Hematopoietic multipotent progenitor cell treated with erythropoietin and hydrocortisone succinate and interleukin-3 and kit ligand, for 15 days (in vitro differentiated cells): ENCODE measurements at regions not wholly inside any gene's neighbourhood (a gene's known extent, or its start where the extent isn't known, plus 50 kb on each side); places are given as distances from the start of the nearest gene placed in this dataset.
"Not testable (repeated sequence)": the region's sequence is repeated elsewhere in the genome, so short reads cannot be mapped to it uniquely, and the experiment has no call there.

ENCODE experiments used
- DNase-seq: peaks from one replicate; pipeline ENCODE4 v3.0.0-alpha.2; 2015; ENCODE audit warnings: low spot score

GRCh38 chr12:73529231-73529630 lies 1008.4 kb upstream of the ATXN7L3B start:
- DNase-seq: no peak

GRCh38 chr12:73529954-73530353 lies 1007.7 kb upstream of the ATXN7L3B start:
- no peak for DNase-seq

GRCh38 chr12:73531752-73532151 lies 1005.9 kb upstream of the ATXN7L3B start:
- no peak for DNase-seq

GRCh38 chr12:73547421-73547820 lies 990.2 kb upstream of the ATXN7L3B start:
- DNase-seq: no peak

GRCh38 chr12:73585136-73585535 lies 952.5 kb upstream of the ATXN7L3B start:
- no peak for DNase-seq

GRCh38 chr12:73589220-73589619 lies 948.4 kb upstream of the ATXN7L3B start:
- no peak for DNase-seq

- no peak for DNase-seq
Observed at GRCh38 chr12:73598626-73599025, 939.0 kb upstream of the ATXN7L3B start.

- DNase-seq: no peak
Observed at GRCh38 chr12:73599268-73599667, 938.4 kb upstream of the ATXN7L3B start.

DNA sequence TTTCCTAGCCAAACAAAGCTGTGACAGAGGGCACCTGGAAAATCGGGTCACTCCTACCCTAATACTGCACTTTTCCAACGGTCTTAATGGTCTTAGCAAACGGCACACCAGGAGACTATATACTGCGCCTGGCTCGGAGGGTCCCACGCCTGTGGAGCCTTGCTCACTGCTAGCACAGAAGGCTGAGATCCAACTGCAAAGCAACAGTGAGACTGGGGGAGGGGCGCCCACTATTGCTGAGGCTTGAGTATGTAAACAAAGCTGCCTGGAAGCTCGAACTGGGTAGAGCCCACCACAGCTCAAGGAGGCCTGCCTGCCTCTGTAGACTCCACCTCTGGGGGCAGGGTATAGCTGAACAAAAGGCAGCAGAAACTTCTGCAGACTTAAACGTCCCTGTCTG lies 931.7 kb upstream of the ATXN7L3B start:
- DNase-seq: not testable (repeated sequence)

- no peak for DNase-seq
Observed at GRCh38 chr12:73612551-73612950, 925.1 kb upstream of the ATXN7L3B start.

GRCh38 chr12:73623421-73623820 lies 914.2 kb upstream of the ATXN7L3B start:
- DNase-seq: no peak

DNA sequence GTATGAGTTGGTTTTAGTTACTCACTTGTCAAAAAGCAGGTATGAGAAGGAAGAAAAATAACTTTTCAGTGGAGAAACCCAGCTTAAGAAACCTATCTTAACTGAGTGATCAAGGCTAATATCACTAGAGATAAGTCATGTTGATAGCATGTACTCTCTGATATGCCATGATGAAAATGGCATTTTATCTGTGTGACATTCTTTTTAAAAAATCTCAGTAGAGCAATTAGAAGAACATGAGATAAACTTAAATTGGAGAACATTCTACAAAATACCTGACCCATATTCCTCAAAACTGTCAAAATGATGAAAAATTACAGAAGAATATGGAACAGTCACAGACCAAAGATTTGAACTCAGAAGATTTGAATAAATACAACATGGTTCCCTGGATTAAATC lies 912.4 kb upstream of the ATXN7L3B start:
- no peak for DNase-seq

- DNase-seq: no peak
Observed at GRCh38 chr12:73629171-73629570, 908.5 kb upstream of the ATXN7L3B start.

GRCh38 chr12:73629893-73630831 lies 907.5 kb upstream of the ATXN7L3B start:
- no peak for DNase-seq

DNA sequence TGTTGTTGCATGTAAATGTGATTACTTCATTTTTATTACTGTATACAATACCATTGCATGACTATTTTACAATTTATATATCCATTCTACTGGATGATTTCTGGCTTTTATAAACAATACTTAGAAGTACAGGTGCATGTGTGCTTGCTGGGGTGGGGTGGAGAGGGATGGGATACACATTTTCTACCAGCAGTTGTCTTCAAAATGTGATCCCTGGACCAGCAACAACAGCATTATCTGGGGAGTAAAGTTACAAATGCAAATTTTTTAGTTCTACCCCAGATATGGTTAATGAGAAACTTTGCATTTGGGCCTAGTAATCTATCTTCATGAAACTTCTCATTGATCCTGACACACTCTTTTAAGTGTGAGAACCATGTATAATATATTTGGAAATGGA lies 905.4 kb upstream of the ATXN7L3B start:
- DNase-seq: no peak

DNA sequence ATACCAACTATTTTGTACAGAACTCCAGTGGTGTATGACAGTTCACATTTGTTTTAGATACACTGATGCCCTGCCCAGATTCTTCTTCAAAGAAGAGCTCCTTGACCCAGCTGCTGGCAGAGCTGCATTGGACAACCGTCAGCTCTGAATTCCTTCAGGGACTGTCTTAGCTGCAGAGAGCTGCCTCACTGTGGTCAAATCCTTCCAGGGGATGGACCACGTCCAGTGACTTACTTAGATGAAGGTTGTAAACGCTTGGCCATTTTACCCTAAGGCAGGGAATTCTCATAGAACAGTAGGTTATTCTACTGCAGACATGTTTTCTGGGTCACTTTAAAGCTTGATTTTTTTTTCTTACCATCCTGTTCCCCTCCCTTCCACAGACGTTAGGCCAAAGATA lies 905.0 kb upstream of the ATXN7L3B start:
- no peak for DNase-seq

GRCh38 chr12:73639397-73639796 lies 898.2 kb upstream of the ATXN7L3B start:
- DNase-seq: not testable (repeated sequence)

DNA sequence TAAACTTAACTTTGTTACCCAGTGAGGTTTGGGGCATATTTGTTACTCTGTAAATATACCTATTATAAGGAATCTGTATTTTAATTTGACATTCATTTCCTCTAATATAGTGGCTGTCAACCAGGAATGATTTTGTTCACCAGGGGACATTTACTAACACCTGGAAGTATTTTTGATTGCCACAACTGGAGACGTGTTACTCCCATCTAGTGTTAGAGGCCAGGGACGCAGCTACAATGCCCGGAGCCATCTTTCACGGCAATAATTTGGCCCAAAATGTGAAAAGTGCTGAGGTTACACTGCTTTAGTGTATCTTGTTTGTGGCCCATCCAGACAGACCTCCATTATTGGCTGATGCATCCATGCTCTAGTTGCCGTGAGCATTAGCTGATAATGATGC lies 881.3 kb upstream of the ATXN7L3B start:
- no peak for DNase-seq

DNA sequence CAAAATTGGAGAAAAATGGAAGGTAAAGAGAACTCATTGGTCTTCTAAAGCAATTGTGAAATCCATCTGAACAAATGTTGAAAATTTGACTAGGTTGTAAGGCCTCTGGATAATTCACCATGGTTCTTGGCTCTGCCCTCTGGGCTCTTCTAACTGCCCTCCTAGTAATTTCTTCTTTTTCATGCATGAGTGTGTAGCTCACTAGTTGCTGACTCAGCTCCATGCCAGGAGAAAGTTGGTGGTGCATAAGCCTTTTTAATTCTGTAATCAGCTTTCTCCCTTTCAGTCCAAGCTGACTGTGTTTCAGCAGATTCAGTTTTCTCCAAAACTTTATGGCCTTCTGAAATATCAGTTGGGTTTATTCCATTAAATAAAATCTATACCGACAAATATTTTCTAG lies 877.8 kb upstream of the ATXN7L3B start:
- no peak for DNase-seq

- no peak for DNase-seq
Observed at GRCh38 chr12:73665193-73665592, 872.4 kb upstream of the ATXN7L3B start.

DNA sequence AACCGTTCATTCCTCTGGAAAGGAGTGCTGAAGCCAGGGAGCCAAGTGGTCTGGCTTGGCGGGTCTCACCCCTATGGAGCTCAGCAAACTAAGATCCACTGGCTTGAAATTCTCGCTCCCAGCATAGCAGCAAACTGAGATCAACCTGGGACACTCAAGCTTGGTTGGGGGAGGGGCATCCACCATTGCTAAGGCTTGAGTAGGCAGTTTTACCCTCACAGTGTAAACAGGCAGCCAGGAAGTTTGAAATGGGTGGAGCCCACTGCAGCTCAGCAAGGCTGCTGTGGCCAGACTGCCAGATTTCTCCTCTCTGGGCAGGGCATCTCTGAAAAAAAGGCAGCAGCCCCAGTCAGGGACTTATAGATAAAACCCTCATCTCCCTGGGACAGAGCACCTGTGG lies 866.1 kb upstream of the ATXN7L3B start:
- DNase-seq: not testable (repeated sequence)

DNA sequence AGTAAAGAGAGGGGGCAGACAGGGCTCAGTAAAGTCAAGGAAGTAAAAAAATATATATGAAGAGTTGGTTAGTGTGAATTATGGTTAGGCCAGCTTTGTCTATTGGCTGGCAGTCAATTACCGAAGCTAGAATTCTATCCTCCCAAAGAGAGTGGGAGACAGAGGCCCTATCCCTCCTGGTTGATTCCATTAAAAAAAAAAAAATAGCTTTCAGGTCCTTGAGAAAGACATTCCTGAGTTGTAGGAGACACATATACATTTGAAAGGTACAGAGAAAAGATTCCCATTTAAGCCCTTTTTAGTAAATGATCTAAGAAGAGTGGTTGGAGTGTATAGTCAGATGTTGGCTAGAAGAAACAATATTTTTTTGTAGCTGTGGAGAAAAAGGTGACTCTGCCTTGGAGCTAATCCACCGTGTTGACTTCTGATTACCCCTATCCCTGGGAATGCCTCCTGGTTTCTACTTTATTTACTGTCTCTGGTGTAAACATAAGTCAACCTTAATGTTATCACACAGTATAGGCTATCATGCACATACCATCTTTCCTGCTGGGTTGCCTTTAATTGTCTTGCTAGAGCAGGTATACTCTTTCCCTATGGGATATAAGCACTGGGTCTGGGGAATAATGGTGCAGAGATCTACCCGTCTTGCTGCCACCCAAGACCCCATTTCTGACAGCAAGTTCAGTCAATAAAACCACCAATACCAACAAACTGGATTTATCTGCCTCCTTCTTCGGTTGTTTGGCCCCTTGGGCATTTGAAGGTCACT lies 859.9 kb upstream of the ATXN7L3B start:
- no peak for DNase-seq

DNA sequence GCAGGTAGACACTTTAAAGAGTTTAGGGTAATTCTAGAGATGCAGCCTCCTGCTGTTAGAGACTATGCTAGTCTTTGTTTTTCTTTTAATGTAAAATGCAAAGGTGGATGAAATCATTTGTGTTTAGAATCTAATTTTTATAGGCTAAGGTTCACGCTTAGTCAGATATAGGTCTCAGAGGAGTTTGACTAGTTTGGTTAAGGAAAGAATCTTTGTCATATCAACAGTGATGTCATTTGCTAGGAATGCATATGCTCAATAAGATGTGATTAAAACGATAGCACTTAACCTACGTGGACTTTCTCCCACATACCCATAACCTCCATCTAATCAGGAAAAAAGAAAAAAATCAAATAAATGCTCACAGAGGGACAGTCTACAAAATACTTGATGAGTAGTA lies 859.3 kb upstream of the ATXN7L3B start:
- DNase-seq: no peak
